GM12891 (cell line): ENCODE measurements at regions not wholly inside any gene's neighbourhood (a gene's known extent, or its start where the extent isn't known, plus 50 kb on each side); places are given as distances from the start of the nearest gene placed in this dataset.

ENCODE experiments used
- POLR2A ChIP-seq: IDR thresholded peaks from 2 replicates; pipeline ENCODE4 v1.6.1; 2011; ENCODE audit warnings: low read depth, low read length, control low read depth
- POLR2AphosphoS5 ChIP-seq: IDR thresholded peaks from 2 replicates; pipeline ENCODE4 v1.6.1; 2011; ENCODE audit warnings: low read depth, low read length, control low read depth
- SPI1 ChIP-seq: IDR thresholded peaks from 2 replicates; pipeline ENCODE4 v1.6.1; 2011; ENCODE audit warnings: low read depth, low read length, control low read depth
- TAF1 ChIP-seq: IDR thresholded peaks from 2 replicates; pipeline ENCODE4 v1.6.1; 2011; ENCODE audit warnings: low read depth, low read length, control low read depth

GRCh38 chr5:87195104-87195591 lies 72.5 kb upstream of the RASA1 start:
- TF ChIP-seq POLR2A, result no peak
- TF ChIP-seq POLR2AphosphoS5, result no peak
- TF ChIP-seq TAF1, result no peak
- peak; percentile 64 for TF ChIP-seq SPI1
